SU-DHL-6 (cell line): ENCODE measurements at regions not wholly inside any gene's neighbourhood (a gene's known extent, or its start where the extent isn't known, plus 50 kb on each side); places are given as distances from the start of the nearest gene placed in this dataset.

Experiments
- H2AFZ ChIP-seq: fragments of 200-600 bp; sonication (generic); 2 replicates; pipeline ENCODE4 v1.6.1; 2014; ENCODE audit warnings: low read depth, mild to moderate bottlenecking, moderate library complexity, mixed read lengths, antibody characterized with exemption, low read length; ENCODE audit not compliant: severe bottlenecking
- H3F3A ChIP-seq: fragments of 200-600 bp; shearing (Covaris generic); 2 replicates; pipeline ENCODE4 v1.6.0; 2016; ENCODE audit warnings: antibody characterized with exemption, mild to moderate bottlenecking; ENCODE audit not compliant: insufficient read depth
- H3K27ac ChIP-seq: fragments of 200-600 bp; sonication (generic); 2 replicates; pipeline ENCODE4 v1.5.1; 2016; ENCODE audit warnings: low read depth, mild to moderate bottlenecking, low read length, moderate library complexity, mixed read lengths
- H3K27me3 ChIP-seq: fragments of 200-600 bp; sonication (generic), shearing (Covaris generic); 2 replicates; pipeline ENCODE4 v1.6.0; 2014; ENCODE audit warnings: mild to moderate bottlenecking, low read length
- H3K36me3 ChIP-seq: fragments of 200-600 bp; sonication (generic); 2 replicates; pipeline ENCODE4 v1.6.1; 2014; ENCODE audit warnings: mild to moderate bottlenecking, low read length, mixed read lengths
- H3K4me2 ChIP-seq: fragments of 300-600, 200-600 bp; shearing (Covaris generic), sonication (generic); 2 replicates; pipeline ENCODE4 v1.6.0; 2014; ENCODE audit warnings: low read length, low read depth, mild to moderate bottlenecking; ENCODE audit not compliant: poor library complexity, severe bottlenecking
- H3K4me3 ChIP-seq: fragments of 200-600 bp; sonication (generic); 2 replicates; pipeline ENCODE4 v1.5.1; 2014; ENCODE audit warnings: antibody characterized with exemption, low read length, mild to moderate bottlenecking, mixed read lengths; ENCODE audit not compliant: insufficient read depth, poor library complexity, severe bottlenecking
- H3K79me2 ChIP-seq: fragments of 200-600 bp; sonication (generic); 2 replicates; pipeline ENCODE4 v1.6.1; 2014; ENCODE audit warnings: mild to moderate bottlenecking, low read length, moderate library complexity; ENCODE audit not compliant: insufficient read depth
- H3K9ac ChIP-seq: fragments of 200-600 bp; sonication (generic); 2 replicates; pipeline ENCODE4 v1.7.0; 2014; ENCODE audit warnings: mild to moderate bottlenecking, low read length
- H3K9me2 ChIP-seq: fragments of 200-600 bp; sonication (generic); replicated peaks from 2 replicates; pipeline ENCODE4 v1.6.1; 2014; ENCODE audit warnings: low read length; ENCODE audit not compliant: insufficient read depth
- H3K9me3 ChIP-seq: fragments of 200-600 bp; sonication (generic); 2 replicates; pipeline ENCODE4 v1.6.1; 2014; ENCODE audit warnings: low read length, mixed read lengths; ENCODE audit not compliant: insufficient read depth
- H4K20me1 ChIP-seq: fragments of 200-600 bp; sonication (generic); 2 replicates; pipeline ENCODE4 v1.6.1; 2014; ENCODE audit warnings: low read depth, mild to moderate bottlenecking, antibody characterized with exemption, low read length, moderate library complexity, mixed read lengths
- EZH2phosphoT487 ChIP-seq: fragments of 200-600 bp; sonication (generic), shearing (Covaris generic); conservative IDR thresholded peaks from 2 replicates; pipeline ENCODE4 v1.6.1; 2018; ENCODE audit warnings: mild to moderate bottlenecking, antibody characterized with exemption, low read length, moderate library complexity, mixed read lengths
- TF ChIP-seq, protein P1 (sequence below): fragments of 200-600 bp; sonication (generic); IDR thresholded peaks from one replicate; pipeline ENCODE4 v1.5.1; 2017; ENCODE audit warnings: antibody characterized with exemption, mild to moderate bottlenecking, low read length, moderate library complexity; ENCODE audit not compliant: insufficient read depth, poor library complexity, severe bottlenecking

DNA sequence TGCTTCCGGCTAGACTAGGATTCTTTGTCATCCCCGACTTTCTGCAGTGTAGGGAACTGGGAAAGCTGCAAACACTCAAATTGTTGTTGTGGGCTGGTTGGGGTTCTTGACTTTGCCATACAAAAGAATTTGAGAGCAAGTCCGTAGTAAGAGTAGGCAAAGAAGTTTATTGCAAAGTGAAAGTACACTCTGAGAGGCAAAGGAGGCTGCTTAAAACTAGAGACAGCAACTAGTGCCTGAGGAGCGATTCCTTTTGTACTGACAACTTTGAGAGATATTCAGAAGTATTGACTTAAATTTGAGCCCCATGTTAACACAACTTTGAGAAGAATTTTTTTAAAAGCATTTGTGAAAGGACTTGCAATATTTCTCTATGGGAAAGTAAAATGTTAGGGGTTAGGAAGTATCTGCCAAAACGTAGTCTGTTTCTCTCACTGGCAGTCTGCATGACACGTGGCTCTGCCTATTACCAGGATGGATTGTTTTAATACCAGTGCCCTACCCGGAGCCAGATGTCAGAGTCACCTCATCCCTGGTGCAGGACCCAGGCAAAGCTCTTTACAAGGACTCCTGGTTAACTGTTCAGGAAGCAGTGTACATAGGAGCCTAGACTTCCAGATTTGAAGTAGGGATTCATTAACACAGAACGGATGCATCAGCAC, 85.0 kb upstream of the CLPB start:
- Histone ChIP-seq H3K4me2 (peak overlapping the region; percentile 21), H3K79me2 (no peaks in the 10 kb centered on the region)

DNA sequence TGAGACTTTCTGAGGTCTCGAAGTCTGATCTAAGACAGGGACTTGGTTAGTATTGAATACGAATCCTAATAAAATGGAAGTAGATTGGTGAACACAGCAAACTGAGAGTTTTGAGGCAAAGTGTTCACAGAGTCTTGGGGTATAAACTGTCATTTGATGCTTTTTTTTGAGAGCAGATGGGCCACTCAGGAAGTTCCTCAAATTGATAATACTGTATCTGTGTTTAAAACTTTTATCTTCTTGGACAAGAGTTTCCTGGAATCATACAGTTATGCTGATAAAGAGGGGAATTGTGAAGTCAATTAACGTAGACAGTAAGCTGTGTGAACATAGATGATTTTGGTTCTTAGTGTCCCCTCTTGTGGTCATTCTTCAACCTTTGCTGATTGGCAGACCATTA, 80.0 kb upstream of the CLPB start:
- Histone ChIP-seq H4K20me1 (no peaks in the 10 kb centered on the region), H3K9me3 (no peaks in the 10 kb centered on the region), H3K27ac (no peak overlapping the region), H2AFZ (no peak overlapping the region), H3F3A (no peaks in the 10 kb centered on the region), H3K4me2 (no peak overlapping the region), H3K79me2 (no peaks in the 10 kb centered on the region), H3K27me3 (no peaks in the 10 kb centered on the region), H3K9me2 (no peaks in the 10 kb centered on the region), H3K9ac (no peak overlapping the region), H3K4me3 (no peak overlapping the region), H3K36me3 (no peaks in the 10 kb centered on the region)
- TF ChIP-seq EZH2phosphoT487, result no peak
- TF ChIP-seq, protein P1, sequence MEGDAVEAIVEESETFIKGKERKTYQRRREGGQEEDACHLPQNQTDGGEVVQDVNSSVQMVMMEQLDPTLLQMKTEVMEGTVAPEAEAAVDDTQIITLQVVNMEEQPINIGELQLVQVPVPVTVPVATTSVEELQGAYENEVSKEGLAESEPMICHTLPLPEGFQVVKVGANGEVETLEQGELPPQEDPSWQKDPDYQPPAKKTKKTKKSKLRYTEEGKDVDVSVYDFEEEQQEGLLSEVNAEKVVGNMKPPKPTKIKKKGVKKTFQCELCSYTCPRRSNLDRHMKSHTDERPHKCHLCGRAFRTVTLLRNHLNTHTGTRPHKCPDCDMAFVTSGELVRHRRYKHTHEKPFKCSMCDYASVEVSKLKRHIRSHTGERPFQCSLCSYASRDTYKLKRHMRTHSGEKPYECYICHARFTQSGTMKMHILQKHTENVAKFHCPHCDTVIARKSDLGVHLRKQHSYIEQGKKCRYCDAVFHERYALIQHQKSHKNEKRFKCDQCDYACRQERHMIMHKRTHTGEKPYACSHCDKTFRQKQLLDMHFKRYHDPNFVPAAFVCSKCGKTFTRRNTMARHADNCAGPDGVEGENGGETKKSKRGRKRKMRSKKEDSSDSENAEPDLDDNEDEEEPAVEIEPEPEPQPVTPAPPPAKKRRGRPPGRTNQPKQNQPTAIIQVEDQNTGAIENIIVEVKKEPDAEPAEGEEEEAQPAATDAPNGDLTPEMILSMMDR, result no peak

More for the DNA sequence above, 85.0 kb upstream of the CLPB start:
- Histone ChIP-seq H3F3A (no peaks in the 10 kb centered on the region), H3K27me3 (no peaks in the 10 kb centered on the region), H3K27ac (no peak overlapping the region), H2AFZ (no peak overlapping the region), H3K4me3 (no peak overlapping the region), H3K36me3 (no peaks in the 10 kb centered on the region), H3K9me3 (no peaks in the 10 kb centered on the region), H3K9ac (no peak overlapping the region), H3K9me2 (no peaks in the 10 kb centered on the region), H4K20me1 (no peaks in the 10 kb centered on the region)
- TF ChIP-seq EZH2phosphoT487, result no peak
- TF ChIP-seq, protein P1, result no peak

DNA sequence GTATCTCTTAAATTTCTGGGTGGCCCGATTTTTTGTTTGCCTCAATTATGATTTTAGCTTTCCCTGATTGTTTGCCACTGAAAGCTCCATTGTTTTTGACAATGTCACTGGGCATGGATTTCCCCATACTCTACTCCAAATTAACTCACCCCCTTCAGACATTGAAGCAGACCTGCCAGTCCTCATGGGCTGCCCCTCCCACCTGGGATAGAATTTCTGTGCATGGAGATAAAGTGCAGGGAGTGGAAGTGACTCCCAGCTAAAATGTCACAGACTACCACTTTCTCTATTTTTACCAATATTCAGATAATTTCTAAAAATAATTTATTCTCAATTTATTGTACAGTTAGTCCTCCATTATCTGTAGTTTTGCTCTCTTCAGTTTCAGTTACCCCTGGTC, 79.1 kb upstream of the CLPB start:
- no peak overlapping the region for H3K4me2 ChIP-seq
- no peaks in the 10 kb centered on the region for H3K36me3 ChIP-seq
- H3K9ac ChIP-seq, result no peak overlapping the region
- no peak overlapping the region for H3K27ac ChIP-seq
- H4K20me1 ChIP-seq, result no peaks in the 10 kb centered on the region
- no peaks in the 10 kb centered on the region for H3K9me3 ChIP-seq
- no peaks in the 10 kb centered on the region for H3K79me2 ChIP-seq
- no peak overlapping the region for H3K4me3 ChIP-seq
- H3K9me2 ChIP-seq, result no peaks in the 10 kb centered on the region
- TF ChIP-seq EZH2phosphoT487, result no peak
- TF ChIP-seq, protein P1, result no peak
- no peak overlapping the region for H2AFZ ChIP-seq
- H3K27me3 ChIP-seq, result no peaks in the 10 kb centered on the region
- H3F3A ChIP-seq, result no peaks in the 10 kb centered on the region
